ENCODE measurements at regions not wholly inside any gene's neighbourhood (a gene's known extent, or its start where the extent isn't known, plus 50 kb on each side); places are given as distances from the start of the nearest gene placed in this dataset.

GRCh38 chr17:68750208-68750562 lies 149.0 kb upstream of the FAM20A start:
- intact Hi-C loops (cut with micrococcal nuclease; ENCODE audit: unreplicated experiment), result no loop called here
- DNase-seq (ENCODE audit: low read depth, low spot score) (no peak), ATAC-seq (no peak), FAIRE-seq (no peak)
- ChIA-PET CTCF (no interaction called here), RAD21 (ENCODE audit: unreplicated experiment) (no interaction called here), SMC1A (ENCODE audit: uncharacterized antibody, unreplicated experiment) (no interaction called here), POLR2A (no interaction called here)
- Histone ChIP-seq H2AFZ (ENCODE audit: control insufficient read depth, low read depth, low read length) (no peak overlapping the region), H3K4me1 (ENCODE audit: control insufficient read depth, insufficient read depth, low read length) (no peaks in the 10 kb centered on the region), H3K4me3 (no peak overlapping the region), H3K27me3 (replicated peaks in 1 of 2; ENCODE audit: control insufficient read depth in 2 of 2, insufficient read depth in 2 of 2, low read length in 1 of 2) (no peaks in the 10 kb centered on the region), H4K20me1 (ENCODE audit: control insufficient read depth, insufficient read depth) (no peaks in the 10 kb centered on the region), H3K79me2 (ENCODE audit: control insufficient read depth, insufficient read depth, low read length) (no peaks in the 10 kb centered on the region), H3K9me3 (replicated peaks; ENCODE audit: control insufficient read depth, insufficient read depth, low read length) (no peaks in the 10 kb centered on the region; the same call in 2 of the 3 replicates), H3K4me2 (ENCODE audit: control insufficient read depth, insufficient read depth) (no peak overlapping the region), H3K9ac (ENCODE audit: control insufficient read depth, insufficient read depth, low read length) (no peak overlapping the region), H3K27ac (ENCODE audit: control insufficient read depth, insufficient read depth) (no peak overlapping the region), H3K36me3 (ENCODE audit: control insufficient read depth in 2 of 2, insufficient read depth in 2 of 2, low read length in 1 of 2) (no peaks in the 10 kb centered on the region)
- in situ Hi-C loops (cut with MboI), result loop anchor here (25.0 kb wide), 1 partner anchor 588 kb away; no protein-coding TSS in a partner anchor
- WGBS (ENCODE audit: insufficient coverage, insufficient replicate concordance, low lambda C conversion rate, missing lambda C conversion rate), result 51% methylated on average over 6 of the region's 6 CpGs
- BruUV-seq (replicated peaks), result no TSS peak
- TF ChIP-seq HDGF (IDR thresholded peaks at IDR 0.05) (no peak), HDAC6 (IDR thresholded peaks at IDR 0.05; ENCODE audit: unreplicated experiment) (no peak), ZNF687 (IDR thresholded peaks at IDR 0.05) (no peak), TBL1XR1 (IDR thresholded peaks at IDR 0.05; ENCODE audit: low read depth, low read length) (no peak), NKRF (conservative IDR thresholded peaks at IDR 0.05) (no peak), RELA (IDR thresholded peaks at IDR 0.05; ENCODE audit: borderline replicate concordance, partially characterized antibody) (no peak), RB1 (IDR thresholded peaks at IDR 0.05; ENCODE audit: borderline replicate concordance) (no peak), YBX1 (IDR thresholded peaks at IDR 0.05) (no peak), ZNF24 (IDR thresholded peaks at IDR 0.05) (no peak), IRF4 (IDR thresholded peaks at IDR 0.05; ENCODE audit: low read depth, low read length) (no peak), CHD4 (IDR thresholded peaks at IDR 0.05) (no peak), SREBF1 (IDR thresholded peaks at IDR 0.05; ENCODE audit: low read length) (no peak), SP1 (IDR thresholded peaks at IDR 0.05; ENCODE audit: low read depth, low read length) (no peak), NFYA (IDR thresholded peaks at IDR 0.05; ENCODE audit: borderline replicate concordance, low read depth, low read length) (no peak), SMAD5 (IDR thresholded peaks at IDR 0.05; ENCODE audit: low read depth) (no peak), ETV6 (conservative IDR thresholded peaks at IDR 0.05 in 1 of 2, IDR thresholded peaks at IDR 0.05 in 1 of 2; ENCODE audit: borderline replicate concordance in 1 of 2, low read depth in 1 of 2) (no peak), HSF1 (IDR thresholded peaks at IDR 0.05; ENCODE audit: low read depth, low read length) (no peak)
